Lower leg skin (tissue), 4 donors: ENCODE measurements at regions not wholly inside any gene's neighbourhood (a gene's known extent, or its start where the extent isn't known, plus 50 kb on each side); places are given as distances from the start of the nearest gene placed in this dataset.

Experiments
- DNase-seq, 2 donors: peaks; one replicate each; pipeline ENCODE4 v3.0.0-alpha.2; 2019; ENCODE audit warnings: low spot score in 2 of 2
- H3K4me3 ChIP-seq: fragments of 200-600 bp; sonication (generic); 2 replicates; pipeline ENCODE4 v1.5.1; 2017; ENCODE audit warnings: mild to moderate bottlenecking, low read depth; ENCODE audit not compliant: poor library complexity, severe bottlenecking
- POLR2A ChIP-seq, 2 donors: fragments of 450-650 bp; IDR thresholded peaks; one replicate each; pipeline ENCODE4 v1.6.1; 2016 to 2017; ENCODE audit warnings: antibody characterized with exemption in 2 of 2, mild to moderate bottlenecking in 1 of 2, moderate library complexity in 1 of 2
- WGBS, 2 donors: methylation state at CpG; one replicate each; pipeline ENCODE4 v1.1.5; 2018; 5-methylcytosine and 5-hydroxymethylcytosine counted together
- intact Hi-C: fragments of 100-400 bp; cut with DNase I; formaldehyde crosslinking; loops from one replicate; pipeline ENCODE4 v1.15.0; 2023; ENCODE audit warnings: low total_unique reads
- TF ChIP-seq, protein P1 (sequence below), 3 donors: fragments of 450-650 bp; IDR thresholded peaks; one replicate each; pipeline ENCODE4 v1.5.1; 2016; ENCODE audit warnings: antibody characterized with exemption in 3 of 3, mild to moderate bottlenecking in 3 of 3, moderate library complexity in 2 of 3

GRCh38 chr12:75748136-75748535 is 236.7 kb upstream of the KRR1 start:
- no peak overlapping the region for H3K4me3 ChIP-seq
- intact Hi-C loops: no loop called here
- DNase-seq: no peak
- no peak for TF ChIP-seq POLR2A (IDR thresholded peaks at IDR 0.05)
- TF ChIP-seq, protein P1, sequence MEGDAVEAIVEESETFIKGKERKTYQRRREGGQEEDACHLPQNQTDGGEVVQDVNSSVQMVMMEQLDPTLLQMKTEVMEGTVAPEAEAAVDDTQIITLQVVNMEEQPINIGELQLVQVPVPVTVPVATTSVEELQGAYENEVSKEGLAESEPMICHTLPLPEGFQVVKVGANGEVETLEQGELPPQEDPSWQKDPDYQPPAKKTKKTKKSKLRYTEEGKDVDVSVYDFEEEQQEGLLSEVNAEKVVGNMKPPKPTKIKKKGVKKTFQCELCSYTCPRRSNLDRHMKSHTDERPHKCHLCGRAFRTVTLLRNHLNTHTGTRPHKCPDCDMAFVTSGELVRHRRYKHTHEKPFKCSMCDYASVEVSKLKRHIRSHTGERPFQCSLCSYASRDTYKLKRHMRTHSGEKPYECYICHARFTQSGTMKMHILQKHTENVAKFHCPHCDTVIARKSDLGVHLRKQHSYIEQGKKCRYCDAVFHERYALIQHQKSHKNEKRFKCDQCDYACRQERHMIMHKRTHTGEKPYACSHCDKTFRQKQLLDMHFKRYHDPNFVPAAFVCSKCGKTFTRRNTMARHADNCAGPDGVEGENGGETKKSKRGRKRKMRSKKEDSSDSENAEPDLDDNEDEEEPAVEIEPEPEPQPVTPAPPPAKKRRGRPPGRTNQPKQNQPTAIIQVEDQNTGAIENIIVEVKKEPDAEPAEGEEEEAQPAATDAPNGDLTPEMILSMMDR (IDR thresholded peaks at IDR 0.05): no peak
- WGBS, 2 donors: 84 to 85% methylated on average over 6 of the region's 6 CpGs

GRCh38 chr12:75747572-75748021 is 236.2 kb upstream of the KRR1 start:
- H3K4me3 ChIP-seq: no peak overlapping the region
- WGBS, 2 donors: 74 to 78% methylated on average over 1 of the region's 1 CpG
- DNase-seq: no peak
- intact Hi-C loops: no loop called here
- TF ChIP-seq POLR2A (IDR thresholded peaks at IDR 0.05): no peak

GRCh38 chr12:75746621-75747020 is 235.2 kb upstream of the KRR1 start:
- TF ChIP-seq, protein P1 (IDR thresholded peaks at IDR 0.05): no peak
- no peak for TF ChIP-seq POLR2A (IDR thresholded peaks at IDR 0.05)
- intact Hi-C loops: no loop called here
- WGBS, 2 donors: 74 to 79% methylated on average over 4 of the region's 4 CpGs
- H3K4me3 ChIP-seq: no peak overlapping the region
- DNase-seq: no peak

DNA sequence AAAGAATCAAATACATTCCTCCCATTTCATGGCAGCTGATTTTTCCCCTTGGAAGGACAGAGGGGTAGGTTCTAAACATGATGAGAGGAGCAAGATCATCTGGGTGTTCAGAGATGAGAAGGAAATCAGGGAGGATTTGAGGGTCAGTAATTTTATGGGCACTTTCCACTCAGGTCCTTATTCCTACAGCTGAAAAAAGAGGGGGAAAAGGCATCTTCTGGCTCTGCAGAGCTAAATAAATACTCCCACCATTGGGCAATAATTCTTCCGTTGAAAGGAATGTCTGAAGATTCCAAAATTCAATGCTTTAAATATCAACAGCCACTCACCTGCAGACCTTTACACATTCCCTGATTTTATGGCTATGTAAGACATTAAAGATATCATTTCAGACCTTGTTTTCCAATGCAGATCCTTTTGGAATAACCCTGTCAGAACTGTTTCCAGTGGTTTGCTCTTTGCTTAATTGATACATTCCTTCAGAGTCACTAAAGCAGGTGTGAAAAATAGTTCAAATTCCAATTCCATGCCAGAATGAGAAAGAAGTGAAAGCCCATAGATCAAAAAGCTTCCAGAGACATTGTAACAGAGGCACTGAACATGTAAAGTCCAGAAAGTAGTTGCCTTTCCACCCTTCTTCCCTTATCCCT is 233.3 kb upstream of the KRR1 start:
- no peak for DNase-seq
- WGBS, 2 donors: 65 to 78% methylated on average over 1 of the region's 1 CpG
- no peak overlapping the region for H3K4me3 ChIP-seq
- TF ChIP-seq, protein P1 (IDR thresholded peaks at IDR 0.05): no peak
- no peak for TF ChIP-seq POLR2A (IDR thresholded peaks at IDR 0.05)
- intact Hi-C loops: no loop called here

GRCh38 chr12:75742961-75743360 is 231.6 kb upstream of the KRR1 start:
- WGBS, 2 donors: 96 to 100% methylated on average over 1 of the region's 1 CpG
- TF ChIP-seq, protein P1 (IDR thresholded peaks at IDR 0.05): no peak
- TF ChIP-seq POLR2A (IDR thresholded peaks at IDR 0.05): no peak
- intact Hi-C loops: no loop called here
- no peak overlapping the region for H3K4me3 ChIP-seq
- DNase-seq: no peak

DNA sequence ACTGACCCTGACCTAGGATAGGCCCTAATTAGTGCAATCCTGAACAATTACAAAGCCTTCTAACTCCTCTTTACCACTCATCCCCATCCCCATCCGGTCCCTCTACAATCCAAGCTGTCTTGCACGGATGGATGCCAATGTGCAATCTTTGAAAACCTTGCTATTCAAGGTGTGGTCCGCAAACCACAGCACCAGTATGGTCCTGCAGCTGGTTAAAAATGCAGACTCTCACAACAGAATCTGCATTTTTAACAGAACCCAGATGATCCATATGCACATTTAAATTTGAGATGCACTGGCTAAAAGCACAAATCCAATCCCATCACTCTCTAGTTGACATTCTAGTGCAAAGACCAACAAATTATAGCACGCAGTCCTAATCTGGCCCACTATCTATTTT is 230.6 kb upstream of the KRR1 start:
- no peak for DNase-seq
- H3K4me3 ChIP-seq: no peak overlapping the region
- intact Hi-C loops: no loop called here
- no peak for TF ChIP-seq POLR2A (IDR thresholded peaks at IDR 0.05)
- TF ChIP-seq, protein P1 (IDR thresholded peaks at IDR 0.05): no peak
- 87 to 96% methylated on average over 4 of the region's 4 CpGs for WGBS, 2 donors
